GM04503 (cell line): ENCODE measurements at regions not wholly inside any gene's neighbourhood (a gene's known extent, or its start where the extent isn't known, plus 50 kb on each side); places are given as distances from the start of the nearest gene placed in this dataset.
A peak's percentile ranks its signal among the peaks of the same experiment; 100 is the strongest.

Source experiments
- DNase-seq: peaks from one replicate; pipeline ENCODE4 v3.0.0-alpha.2; 2012; ENCODE audit warnings: low read depth

DNA sequence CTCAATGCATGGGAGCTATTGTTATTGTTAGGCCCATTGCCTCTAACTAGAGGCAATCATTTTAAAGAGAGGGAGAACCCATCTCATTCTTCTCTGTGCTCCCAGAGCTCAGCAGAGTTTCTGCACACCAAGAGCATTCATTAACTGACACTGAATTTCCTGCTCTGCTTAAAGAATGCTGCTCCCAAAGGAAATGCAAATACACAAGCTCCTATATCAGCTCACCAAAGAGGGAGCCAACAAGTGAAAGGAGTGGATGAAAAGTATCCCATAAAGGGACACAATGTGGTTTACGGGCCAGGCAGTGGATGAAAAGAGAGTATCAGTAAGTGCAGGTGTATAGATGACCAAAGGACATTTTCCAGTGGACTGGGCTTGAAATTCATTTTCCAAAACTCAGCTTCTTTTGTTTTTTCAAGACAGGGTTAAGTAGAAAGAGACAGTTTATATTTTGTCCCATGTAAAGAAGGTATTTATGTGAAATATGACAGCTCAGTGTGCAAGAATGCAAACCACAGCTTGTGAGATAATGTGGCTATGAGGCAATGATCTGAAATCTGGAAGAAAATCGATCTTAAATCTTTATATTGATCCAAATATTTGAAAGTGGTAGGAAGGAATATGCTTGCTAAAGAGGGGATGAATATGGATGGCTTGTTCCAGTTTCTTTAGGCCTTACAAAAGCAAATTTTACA is 207.7 kb upstream of the CAMK1G start:
- no peak for DNase-seq

DNA sequence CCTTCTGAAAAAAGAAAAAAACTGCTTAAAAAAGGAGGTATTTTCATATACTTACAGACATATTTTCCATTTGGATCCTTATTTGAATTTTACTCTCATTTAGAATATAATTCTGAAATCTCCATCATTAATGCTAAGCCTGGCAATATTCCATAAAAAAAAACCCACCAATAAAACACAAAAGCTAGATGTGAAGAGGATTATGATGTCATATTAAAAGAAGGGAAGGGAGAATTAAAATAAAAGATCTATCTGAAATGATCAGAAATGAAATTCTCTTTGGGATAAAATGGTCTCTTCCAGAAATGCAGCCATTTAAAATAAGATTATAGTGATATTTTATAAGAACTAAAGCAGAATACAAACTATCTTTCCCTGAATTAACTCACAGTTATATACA is 206.7 kb upstream of the CAMK1G start:
- no peak for DNase-seq

DNA sequence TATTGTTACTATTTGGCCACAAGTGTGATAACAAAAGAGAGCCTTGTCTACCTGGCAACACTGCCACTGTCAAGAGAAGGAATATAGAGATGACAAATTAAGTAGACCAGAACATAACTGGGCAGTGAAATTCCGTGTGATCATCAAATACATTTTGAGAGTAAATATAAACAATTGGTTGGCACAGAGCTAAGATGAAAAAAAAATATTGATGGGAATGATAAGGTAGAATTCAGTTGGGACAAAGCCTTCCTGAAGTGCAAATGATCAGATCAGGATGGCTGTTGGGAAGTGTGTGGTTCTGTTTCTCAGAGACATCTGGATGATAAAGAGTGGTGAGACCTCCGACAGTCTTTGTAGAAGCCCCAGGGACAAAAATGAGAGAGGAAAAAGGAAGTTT is 205.5 kb upstream of the CAMK1G start:
- DNase-seq = no peak

DNA sequence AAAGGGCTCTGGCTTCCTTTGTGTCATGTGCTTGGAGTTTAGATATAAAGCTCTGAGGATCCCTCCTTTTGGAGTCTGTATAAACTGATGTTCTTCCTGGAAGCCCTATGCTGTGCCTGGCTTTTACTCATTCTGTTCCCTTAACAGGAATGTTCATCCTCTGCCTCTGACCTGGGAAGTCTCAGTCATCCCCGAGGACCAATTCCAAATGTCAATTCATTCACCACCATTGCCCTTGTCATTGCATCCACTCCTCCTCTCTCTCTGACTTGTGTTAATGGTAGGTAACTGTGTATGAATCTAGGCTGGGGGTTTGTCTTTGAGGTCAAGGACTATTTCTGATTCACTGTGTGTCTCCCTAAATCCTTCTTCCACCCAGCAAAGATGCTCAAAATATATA is 204.2 kb upstream of the CAMK1G start:
- no peak for DNase-seq

DNA sequence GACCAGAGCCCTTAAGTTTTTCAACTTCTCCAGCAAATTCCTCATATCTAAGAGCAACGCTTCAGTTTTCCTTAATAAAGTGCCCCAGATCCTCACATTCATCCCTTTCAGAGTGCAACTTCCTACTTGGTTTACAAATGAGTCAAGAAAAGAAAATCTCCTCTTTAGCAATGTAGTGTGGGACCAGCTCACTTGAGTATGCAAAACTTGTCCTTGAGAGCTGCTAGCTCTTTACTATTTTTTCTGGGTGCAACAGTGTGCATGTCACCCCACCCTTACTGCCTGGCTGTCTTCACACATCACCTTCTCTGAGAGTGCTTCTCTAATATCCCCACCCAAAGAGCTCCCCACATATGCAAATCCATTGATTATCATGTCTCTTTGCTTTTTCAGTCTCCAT is 203.1 kb upstream of the CAMK1G start:
- no peak for DNase-seq

DNA sequence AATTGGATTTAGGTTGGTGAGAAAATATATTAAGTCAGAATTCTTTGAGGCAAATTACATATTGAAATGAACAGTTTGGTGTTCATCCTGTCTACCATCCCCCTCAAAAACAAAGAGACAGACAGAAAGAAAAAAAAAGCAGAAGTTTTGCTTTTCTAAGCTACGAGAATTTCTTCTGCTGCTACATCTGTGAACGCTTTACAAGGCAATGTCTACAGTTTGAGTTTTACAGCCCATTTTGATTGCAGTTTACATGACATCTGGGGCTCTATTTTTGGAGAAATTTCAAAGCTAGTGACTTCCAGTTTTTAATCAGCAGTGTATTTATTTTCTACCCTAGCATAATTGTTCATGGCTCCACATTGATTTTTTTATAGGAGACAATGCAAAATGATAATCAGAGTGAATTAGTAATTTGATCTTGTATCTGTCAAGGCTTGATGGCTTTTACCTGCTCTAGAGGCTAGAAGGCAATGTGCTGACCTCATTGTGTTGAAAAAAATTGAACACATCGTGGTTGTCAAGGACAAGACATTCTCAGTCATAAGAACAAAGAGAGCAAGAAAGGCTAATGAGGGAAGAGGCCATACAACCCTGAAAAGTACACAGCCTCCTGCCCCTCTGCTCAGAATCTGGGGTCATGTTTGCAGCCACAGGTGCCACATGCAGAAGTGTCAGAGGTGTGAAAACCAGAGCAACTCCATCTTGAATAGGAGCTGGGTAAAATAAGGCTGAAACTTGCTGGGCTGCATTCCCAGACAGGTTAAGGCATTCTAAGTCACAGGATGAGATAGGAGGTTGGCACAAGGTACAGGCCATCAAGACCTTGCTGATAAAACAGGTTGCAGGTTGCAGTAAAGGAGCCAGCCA is 201.0 kb upstream of the CAMK1G start:
- no peak for DNase-seq

DNA sequence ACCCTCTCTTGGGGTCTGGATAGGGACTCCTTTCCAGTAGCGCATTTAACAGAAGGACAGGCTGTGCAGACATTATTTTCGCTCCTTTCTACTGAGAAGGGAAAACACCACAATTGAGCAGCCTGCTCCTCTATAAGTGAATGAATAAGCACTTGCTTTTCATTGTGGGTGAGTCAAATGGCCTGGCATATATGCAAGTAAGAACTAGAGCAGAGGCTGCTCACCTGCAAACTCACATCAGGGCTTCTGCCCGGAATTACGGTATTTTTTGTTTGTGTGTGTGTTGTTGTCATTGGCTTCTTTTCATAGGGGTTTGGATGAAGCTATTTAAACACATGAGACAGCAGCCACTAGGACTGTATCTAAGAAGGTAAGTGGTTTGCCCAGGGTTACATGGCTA is 200.1 kb upstream of the CAMK1G start:
- no peak for DNase-seq

DNA sequence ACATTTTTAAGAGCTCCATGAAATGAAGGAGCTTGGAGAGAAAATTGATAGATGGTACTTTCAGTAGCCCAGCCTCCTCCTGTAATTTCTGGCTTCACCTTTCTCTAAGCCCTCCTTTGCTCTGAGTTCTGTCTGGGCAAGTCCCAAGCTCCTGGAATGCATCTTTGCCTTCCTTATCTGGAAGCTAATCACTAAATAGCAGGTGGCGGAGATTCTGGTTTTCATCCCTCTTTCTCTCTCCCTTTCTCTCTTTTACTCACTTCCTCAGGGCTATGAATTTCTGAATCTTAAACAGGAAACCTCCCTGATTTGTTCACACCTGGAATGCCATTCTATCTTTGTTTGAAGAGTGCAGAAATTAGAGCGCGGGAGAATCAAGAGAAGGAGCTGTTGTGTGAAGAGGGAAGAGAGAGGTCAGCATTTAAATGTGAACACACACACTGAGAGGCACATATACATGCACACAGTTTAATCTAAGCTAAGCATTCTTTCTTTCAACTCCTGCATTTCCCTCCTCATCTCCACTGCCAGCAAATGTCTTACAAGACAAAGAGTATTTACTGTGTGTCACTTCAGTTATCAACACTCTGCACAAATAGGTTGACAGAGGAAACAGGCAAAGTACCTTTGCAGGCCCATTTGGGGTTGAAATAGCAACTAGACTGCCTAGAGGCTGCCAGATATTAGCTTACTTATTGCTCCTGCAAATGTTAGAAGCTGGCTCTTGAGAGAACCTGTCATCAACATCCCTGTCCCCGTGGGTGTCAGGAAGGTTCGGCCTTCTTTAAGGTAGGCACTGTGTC is 199.4 kb upstream of the CAMK1G start:
- DNase-seq = no peak

DNA sequence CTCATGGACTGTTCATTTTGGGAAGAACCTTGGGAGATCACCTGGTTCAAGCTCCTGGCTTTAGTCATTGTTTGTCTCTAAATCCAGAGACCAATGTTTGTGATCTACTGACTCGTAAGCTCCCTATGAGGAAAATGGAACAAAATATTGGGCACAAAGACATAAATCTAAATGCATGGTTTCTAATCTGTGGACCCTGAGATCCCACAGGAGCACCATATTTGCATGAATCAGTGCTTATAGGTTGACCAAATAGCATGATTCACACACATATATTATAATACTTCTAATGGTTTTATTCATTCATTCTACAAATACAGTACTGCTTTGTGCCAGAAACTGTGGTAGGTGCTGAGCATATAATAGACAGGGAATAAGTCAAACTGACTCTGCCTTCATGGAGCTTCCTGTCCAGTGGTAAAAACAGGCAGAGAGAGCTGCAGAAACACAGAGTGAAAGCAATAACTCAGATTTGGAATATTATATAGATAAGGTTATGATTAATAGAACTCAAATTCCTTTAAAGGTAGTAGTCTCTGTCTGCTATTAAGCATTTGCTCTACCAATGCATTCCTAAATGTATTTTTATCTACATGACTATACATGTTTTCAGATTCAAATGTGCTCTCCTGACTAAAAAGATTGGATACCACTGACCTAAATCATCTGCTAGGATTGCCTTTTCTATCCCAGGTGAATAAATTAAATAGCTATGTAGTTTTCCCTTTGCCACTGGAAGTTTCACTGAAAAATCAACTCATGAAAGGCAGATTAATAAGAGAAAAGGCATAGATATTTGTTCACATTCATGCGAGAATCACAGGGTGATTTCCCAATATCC is 198.6 kb upstream of the CAMK1G start:
- no peak for DNase-seq

DNA sequence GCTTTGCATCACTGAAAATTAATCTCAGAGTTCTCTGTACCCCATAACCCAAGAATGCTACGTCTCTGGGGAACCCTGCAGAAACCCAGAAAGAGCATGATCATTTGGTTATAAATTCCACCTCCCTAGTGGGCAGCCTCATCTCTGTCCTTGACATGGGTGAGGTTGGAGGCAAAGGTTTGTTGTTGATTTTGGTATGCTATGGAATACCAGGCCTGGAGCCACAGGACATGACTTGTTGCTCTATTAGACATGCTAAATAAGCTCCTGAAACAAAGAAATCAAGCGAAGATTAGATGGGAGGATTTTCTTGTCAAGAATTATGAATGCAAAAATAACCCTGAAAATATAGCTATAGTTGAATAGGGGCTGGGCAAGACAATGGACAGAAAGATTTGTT is 197.4 kb upstream of the CAMK1G start:
- no peak for DNase-seq

DNA sequence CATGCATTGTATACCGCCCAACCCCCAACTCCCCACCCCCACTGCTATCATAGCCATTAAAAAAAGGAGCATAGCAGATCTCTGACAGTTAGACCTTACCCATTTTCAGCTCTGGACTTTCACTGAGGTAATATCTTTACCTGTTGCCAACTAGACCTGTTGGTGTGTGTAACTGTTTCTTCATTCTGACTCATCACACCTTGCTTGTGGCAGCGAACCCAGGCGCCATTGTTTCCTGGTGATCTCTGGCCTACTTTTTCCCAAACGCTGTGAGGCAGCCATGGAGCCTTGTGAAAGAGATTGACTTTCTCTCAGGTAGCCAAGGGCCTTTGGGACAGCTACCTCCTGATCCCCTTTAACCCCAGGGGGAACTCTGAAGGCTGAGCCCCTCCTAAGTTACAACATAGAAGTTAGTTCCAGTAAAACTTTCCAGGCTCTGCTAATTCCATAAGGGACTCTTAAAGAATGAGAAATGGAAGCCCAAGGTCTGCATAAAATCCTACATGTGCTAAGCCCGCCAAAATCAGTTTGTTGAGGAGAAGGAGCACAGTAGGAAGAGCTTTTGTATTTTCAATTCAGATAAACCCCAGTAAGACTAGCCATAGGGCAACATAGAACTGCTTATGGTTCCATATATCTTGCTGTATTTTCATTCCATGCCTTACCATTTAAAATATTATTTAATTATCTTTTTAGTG is 196.1 kb upstream of the CAMK1G start:
- no peak for DNase-seq

DNA sequence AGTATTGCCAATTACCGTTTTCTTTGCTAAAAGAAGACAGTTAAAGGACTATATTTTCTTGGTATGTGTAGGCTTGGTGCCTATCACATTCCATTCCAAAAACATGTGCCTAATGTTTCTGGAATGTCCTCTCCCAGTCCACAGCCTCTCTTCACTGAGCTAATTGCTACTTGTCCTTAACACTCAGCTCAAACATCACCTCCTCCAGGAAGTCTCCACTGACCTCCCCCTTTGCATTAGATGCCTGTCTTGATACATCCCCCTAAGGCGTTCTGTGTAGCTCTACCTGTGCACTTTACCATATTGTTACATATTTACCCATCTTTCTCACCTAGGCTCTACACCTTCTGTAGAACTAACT is 195.6 kb upstream of the CAMK1G start:
- DNase-seq = no peak

DNA sequence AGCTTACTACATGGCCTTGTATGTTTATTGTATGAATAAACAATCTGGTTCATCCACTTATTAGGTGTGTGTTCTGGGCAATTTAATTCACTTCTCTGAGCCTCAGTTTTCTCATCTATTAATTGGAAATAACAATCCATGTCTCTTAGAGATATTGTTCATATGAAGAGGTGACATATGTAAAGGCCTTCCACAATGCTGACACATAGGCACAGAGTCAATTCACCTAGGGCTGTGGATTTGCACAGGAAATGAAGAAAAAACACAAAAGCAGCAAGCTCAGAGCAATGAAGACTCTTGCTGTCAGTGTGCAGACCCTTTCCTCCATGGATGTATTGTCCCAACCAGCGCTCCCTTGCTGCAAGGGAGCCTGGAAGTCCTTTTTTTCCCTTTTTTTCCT is 195.2 kb upstream of the CAMK1G start:
- no peak for DNase-seq

DNA sequence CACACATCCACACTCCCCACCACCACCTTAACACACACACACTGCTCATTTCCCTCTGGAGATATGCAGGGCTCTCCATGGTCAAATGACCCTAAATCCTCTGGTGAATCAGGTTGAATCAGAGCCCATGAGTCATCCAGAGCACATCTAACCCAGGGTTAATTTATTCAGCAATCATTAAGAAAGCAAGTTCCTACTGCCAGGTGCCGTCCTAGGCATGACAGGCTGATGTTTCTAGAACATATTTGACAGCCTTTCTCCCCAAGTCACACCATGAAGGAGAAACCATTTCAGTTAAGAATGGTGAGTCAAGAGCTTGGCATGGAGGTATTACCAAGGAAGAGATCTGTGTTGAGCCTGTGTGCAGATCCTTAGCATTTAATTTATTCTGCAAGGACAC is 194.3 kb upstream of the CAMK1G start:
- peak; percentile 67 for DNase-seq

DNA sequence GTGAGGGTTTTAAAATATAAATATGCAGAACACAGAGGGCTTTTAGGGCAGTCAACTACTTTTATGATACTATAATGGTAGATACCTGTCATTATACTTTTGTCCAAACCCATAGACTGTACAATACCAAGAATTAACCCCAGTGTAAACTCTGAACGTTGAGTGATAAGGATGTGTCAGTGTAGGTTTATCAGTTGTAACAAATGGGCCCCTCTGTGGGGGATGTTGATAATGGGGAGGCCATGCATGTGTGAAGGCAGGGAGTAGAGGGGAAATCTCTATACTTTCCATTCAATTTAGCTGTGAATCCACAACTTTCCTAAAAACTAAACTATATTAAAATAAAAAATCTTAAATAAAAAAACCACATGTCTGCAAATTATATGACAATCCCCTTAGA is 193.5 kb upstream of the CAMK1G start:
- DNase-seq = no peak

DNA sequence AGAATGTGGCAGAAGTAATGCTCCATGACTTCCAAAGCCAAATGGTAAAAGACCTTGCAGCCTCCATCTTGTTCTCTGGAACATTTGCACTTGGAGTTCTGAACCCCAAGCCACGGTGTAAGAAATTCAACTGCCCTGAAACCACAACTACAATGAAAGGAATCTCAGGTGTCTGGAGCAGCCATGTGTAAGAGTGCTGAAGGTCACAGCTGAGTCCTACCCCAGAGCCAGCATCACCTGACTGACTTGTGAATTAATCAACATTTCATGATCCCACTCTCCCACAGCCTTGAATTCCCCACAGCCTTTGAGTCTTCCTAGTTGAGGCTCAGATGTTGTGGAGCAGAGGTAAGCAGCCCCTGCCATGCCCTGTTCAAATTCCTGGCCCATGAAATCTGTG is 192.8 kb upstream of the CAMK1G start:
- no peak for DNase-seq

DNA sequence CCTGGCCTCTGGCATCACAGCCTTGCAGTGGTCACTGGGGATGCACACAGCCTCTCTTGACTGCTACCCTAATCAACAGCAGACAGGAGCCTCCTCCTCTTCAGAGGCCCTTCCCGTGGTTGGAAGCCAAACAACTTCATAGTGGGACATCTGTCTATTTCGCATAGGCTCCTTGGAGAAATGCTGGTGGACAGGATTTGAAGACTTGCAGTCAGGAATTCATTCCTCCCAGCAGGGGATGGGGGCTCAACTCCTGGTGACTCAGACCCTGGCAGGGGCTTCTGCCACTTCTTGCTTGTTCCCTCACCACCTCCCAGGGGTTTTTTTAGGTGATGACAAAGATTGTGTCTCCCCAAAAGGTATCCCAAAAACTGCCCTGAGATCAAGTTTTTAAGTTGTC is 191.7 kb upstream of the CAMK1G start:
- no peak for DNase-seq

DNA sequence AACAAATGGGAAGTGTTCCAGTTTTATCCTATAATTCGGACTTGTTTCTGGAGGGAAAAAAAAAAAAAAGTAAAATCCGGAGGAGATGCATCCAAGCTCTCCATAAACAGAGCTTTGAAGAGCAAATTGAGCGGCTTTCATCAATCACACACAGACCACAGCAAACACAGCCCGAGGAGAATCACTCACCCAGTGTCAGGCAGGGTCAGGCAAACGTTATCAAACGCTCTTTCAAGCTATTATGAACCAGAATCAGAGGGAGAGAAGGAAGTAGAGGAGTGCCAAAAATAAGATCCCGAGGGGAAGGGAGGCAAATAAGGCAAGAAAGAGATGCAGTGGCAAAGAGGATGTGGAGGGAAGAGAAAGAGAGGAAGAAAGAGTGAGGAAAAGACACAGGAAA is 188.3 kb upstream of the CAMK1G start:
- DNase-seq = no peak

DNA sequence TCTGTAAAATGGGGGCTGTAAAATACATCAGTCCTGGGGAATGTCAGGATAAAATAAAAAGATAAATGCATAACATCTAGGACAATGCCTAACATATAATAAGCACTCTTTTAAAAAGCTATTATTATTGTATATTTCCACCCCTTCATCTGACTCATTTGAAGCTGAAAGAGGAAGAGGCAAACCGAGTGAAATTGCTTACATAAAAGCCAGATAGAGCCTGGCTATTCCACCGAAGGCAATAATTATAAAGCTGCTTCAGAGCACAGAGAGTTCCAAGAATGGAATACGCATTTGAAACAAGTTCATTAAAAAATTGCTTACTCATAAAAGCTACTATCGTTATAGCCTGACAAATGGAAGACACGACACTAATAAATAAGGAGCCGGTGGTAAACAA is 186.1 kb upstream of the CAMK1G start:
- no peak for DNase-seq

DNA sequence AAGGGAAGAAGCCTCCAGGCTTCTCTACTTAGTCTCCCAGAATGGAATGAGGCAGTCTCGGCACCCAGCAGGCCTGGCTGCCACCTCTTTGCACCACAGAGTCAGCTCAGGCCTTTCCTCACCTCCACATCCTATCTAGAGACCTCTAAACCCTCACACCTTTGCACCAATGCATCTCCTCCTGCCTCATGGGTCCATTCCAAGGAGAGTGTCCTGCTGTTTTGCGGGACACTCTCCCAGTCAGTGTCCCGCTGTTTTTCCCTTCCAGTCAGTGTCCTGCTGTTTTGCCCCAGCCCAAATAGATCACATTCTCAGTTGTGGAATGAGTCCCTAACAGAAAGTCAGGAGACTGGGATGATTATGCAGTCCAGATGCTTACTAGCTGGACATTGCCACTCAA is 185.6 kb upstream of the CAMK1G start:
- DNase-seq = no peak

DNA sequence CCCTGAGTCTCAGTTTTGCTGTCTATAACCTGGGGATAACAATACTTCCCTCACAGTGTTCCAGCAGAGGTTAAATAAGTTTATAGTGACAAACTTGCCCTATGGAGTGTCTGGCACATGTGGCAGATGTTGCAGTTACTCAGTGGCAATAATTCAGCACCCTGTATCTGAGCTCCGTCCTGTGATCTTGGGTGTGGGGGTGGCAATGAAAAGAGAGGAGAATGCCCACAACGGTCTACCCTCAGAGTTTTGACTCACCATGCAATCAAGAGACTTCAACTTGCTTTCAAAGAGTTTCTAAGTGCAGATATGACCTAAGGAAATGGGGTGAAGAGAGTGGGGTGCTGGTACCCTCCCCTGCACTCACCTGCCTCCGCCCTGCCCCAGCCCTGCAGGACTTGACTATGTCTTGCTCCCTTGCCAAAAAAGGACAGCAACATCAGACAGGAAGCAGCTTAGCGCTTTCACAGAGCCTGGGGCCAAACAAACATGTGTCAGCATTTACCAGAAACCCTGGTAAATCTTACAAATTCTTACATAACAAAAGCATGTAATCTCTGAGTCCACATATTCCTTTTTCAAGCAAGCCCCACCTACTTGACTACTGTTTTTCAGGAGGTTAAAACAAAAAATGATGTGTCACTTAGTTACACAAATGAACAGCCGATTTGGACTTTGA is 185.1 kb upstream of the CAMK1G start:
- peak; percentile 91 for DNase-seq
